OCI-LY1 (cell line): ENCODE measurements at regions not wholly inside any gene's neighbourhood (a gene's known extent, or its start where the extent isn't known, plus 50 kb on each side); places are given as distances from the start of the nearest gene placed in this dataset.
A peak's percentile ranks its signal among the peaks of the same experiment; 100 is the strongest.
"Not testable (repeated sequence)": the region's sequence is repeated elsewhere in the genome, so short reads cannot be mapped to it uniquely, and the experiment has no call there.

Experiments used
- H2AFZ ChIP-seq: fragments of 200-600 bp; sonication (generic), shearing (Covaris generic); 2 replicates; pipeline ENCODE4 v1.6.0; 2014; ENCODE audit warnings: antibody characterized with exemption, mild to moderate bottlenecking, low read length
- H3F3A ChIP-seq: fragments of 200-600 bp; sonication (generic), shearing (Covaris generic); 2 replicates; pipeline ENCODE4 v1.6.0; 2014; ENCODE audit warnings: mild to moderate bottlenecking, antibody characterized with exemption, low read length, moderate library complexity; ENCODE audit not compliant: insufficient read depth
- H3K27ac ChIP-seq: fragments of 200-600 bp; sonication (generic); 2 replicates; pipeline ENCODE4 v1.5.1; 2014; ENCODE audit warnings: low read length, mixed run types, mild to moderate bottlenecking, low read depth; ENCODE audit not compliant: poor library complexity, severe bottlenecking
- H3K27me3 ChIP-seq: fragments of 200-600 bp; sonication (generic); 2 replicates; pipeline ENCODE4 v1.6.0; 2014; ENCODE audit warnings: antibody characterized with exemption, mild to moderate bottlenecking, low read length, moderate library complexity; ENCODE audit not compliant: insufficient read depth
- H3K36me3 ChIP-seq: fragments of 200-600 bp; sonication (generic); 2 replicates; pipeline ENCODE4 v1.6.1; 2014; ENCODE audit warnings: mild to moderate bottlenecking, antibody characterized with exemption, low read length, moderate library complexity, mixed read lengths; ENCODE audit not compliant: insufficient read depth
- H3K4me1 ChIP-seq: fragments of 200-600 bp; sonication (generic); 2 replicates; pipeline ENCODE4 v1.5.1; 2014; ENCODE audit warnings: mild to moderate bottlenecking, low read length, moderate library complexity; ENCODE audit not compliant: insufficient read depth, severe bottlenecking
- H3K4me2 ChIP-seq: fragments of 200-600 bp; sonication (generic), shearing (Covaris generic); 2 replicates; pipeline ENCODE4 v1.6.1; 2014; ENCODE audit warnings: low read length
- H3K4me3 ChIP-seq: fragments of 200-600 bp; sonication (generic); 2 replicates; pipeline ENCODE4 v1.5.1; 2014; ENCODE audit warnings: low read length, low read depth, mild to moderate bottlenecking, mixed read lengths; ENCODE audit not compliant: poor library complexity, severe bottlenecking
- H3K79me2 ChIP-seq: fragments of 200-600 bp; shearing (Covaris generic); 2 replicates; pipeline ENCODE4 v1.6.1; 2016; ENCODE audit warnings: mixed run types, low read length, mixed read lengths; ENCODE audit not compliant: insufficient read depth
- H3K9ac ChIP-seq: fragments of 200-600 bp; sonication (generic), shearing (Covaris generic); 2 replicates; pipeline ENCODE4 v1.6.1; 2014; ENCODE audit warnings: mild to moderate bottlenecking, low read length, mixed read lengths
- H3K9me2 ChIP-seq: fragments of 200-600 bp; sonication (generic), shearing (Covaris generic); 2 replicates; pipeline ENCODE4 v1.6.1; 2014; ENCODE audit warnings: low read depth, mild to moderate bottlenecking, low read length, mixed read lengths
- H3K9me3 ChIP-seq: fragments of 200-600 bp; shearing (Covaris generic); 2 replicates; pipeline ENCODE4 v1.6.1; 2014; ENCODE audit warnings: low read length, mixed read lengths
- H4K20me1 ChIP-seq: fragments of 200-600 bp; sonication (generic), shearing (Covaris generic); 2 replicates; pipeline ENCODE4 v1.6.0; 2016; ENCODE audit warnings: mild to moderate bottlenecking, low read length; ENCODE audit not compliant: insufficient read depth
- CTCF ChIP-seq: fragments of 200-600 bp; sonication (generic), shearing (Covaris generic); IDR thresholded peaks from 2 replicates; pipeline ENCODE4 v1.5.1; 2017; ENCODE audit warnings: mild to moderate bottlenecking, antibody characterized with exemption, low read length, moderate library complexity, mixed read lengths
- EZH2 ChIP-seq: fragments of 200-600 bp; sonication (generic), shearing (Covaris generic); IDR thresholded peaks from 2 replicates; pipeline ENCODE4 v1.8.0; 2017; ENCODE audit warnings: borderline replicate concordance, mixed run types, mild to moderate bottlenecking, antibody characterized with exemption, low read length, moderate library complexity, mixed read lengths

GRCh38 chr3:161695811-161696210 is 199.2 kb downstream of the OTOL1 start:
- H2AFZ ChIP-seq = no peak overlapping the region
- no peaks in the 10 kb centered on the region for H3K4me1 ChIP-seq
- no peaks in the 10 kb centered on the region for H4K20me1 ChIP-seq

GRCh38 chr3:161700998-161701397 is 204.4 kb downstream of the OTOL1 start:
- no peaks in the 10 kb centered on the region for H3K9me3 ChIP-seq
- H3K79me2 ChIP-seq = no peaks in the 10 kb centered on the region
- H3K27ac ChIP-seq = no peak overlapping the region
- no peaks in the 10 kb centered on the region for H4K20me1 ChIP-seq
- no peak overlapping the region for H3K4me2 ChIP-seq
- no peaks in the 10 kb centered on the region for H3K4me1 ChIP-seq
- no peaks in the 10 kb centered on the region for H3K27me3 ChIP-seq
- H3F3A ChIP-seq = no peaks in the 10 kb centered on the region; the same call in 1 of the 2 replicates
- no peak overlapping the region for H3K9ac ChIP-seq
- no peak overlapping the region for H2AFZ ChIP-seq
- no peaks in the 10 kb centered on the region; the same call in 1 of the 2 replicates for H3K9me2 ChIP-seq
- TF ChIP-seq EZH2 (no peak), CTCF (no peak)
- no peaks in the 10 kb centered on the region for H3K36me3 ChIP-seq
- H3K4me3 ChIP-seq = no peak overlapping the region

More at GRCh38 chr3:161695811-161696210, 199.2 kb downstream of the OTOL1 start:
- Histone ChIP-seq H3K4me2 (no peak overlapping the region), H3K36me3 (no peaks in the 10 kb centered on the region), H3K27me3 (no peaks in the 10 kb centered on the region), H3K9ac (no peak overlapping the region), H3K9me3 (no peaks in the 10 kb centered on the region), H3K27ac (no peak overlapping the region), H3K79me2 (no peaks in the 10 kb centered on the region), H3F3A (no peaks in the 10 kb centered on the region), H3K4me3 (no peak overlapping the region), H3K9me2 (no peaks in the 10 kb centered on the region)
- TF ChIP-seq EZH2 (no peak), CTCF (no peak)

GRCh38 chr3:161707253-161707652 is 210.6 kb downstream of the OTOL1 start:
- not testable (repeated sequence) for H3K9me3 ChIP-seq, H3K79me2 ChIP-seq, H3K9ac ChIP-seq, H3K36me3 ChIP-seq, H2AFZ ChIP-seq, H4K20me1 ChIP-seq, H3K9me2 ChIP-seq, H3K4me3 ChIP-seq, H3K4me1 ChIP-seq, H3K27ac ChIP-seq, H3F3A ChIP-seq, H3K27me3 ChIP-seq
- peak overlapping the region; percentile 24; the same call in 1 of the 2 replicates for H3K4me2 ChIP-seq

- no peaks in the 10 kb centered on the region for H3K27me3 ChIP-seq
- no peaks in the 10 kb centered on the region for H3K9me2 ChIP-seq
- no peaks in the 10 kb centered on the region for H3K36me3 ChIP-seq
- no peak overlapping the region for H3K4me2 ChIP-seq
- no peaks in the 10 kb centered on the region for H3K4me1 ChIP-seq
- no peaks in the 10 kb centered on the region for H3K9me3 ChIP-seq
- no peaks in the 10 kb centered on the region for H3F3A ChIP-seq
- no peak overlapping the region for H2AFZ ChIP-seq
- no peak overlapping the region for H3K27ac ChIP-seq
- no peaks in the 10 kb centered on the region for H3K79me2 ChIP-seq
- TF ChIP-seq EZH2 (no peak), CTCF (no peak)
- H4K20me1 ChIP-seq = no peaks in the 10 kb centered on the region
- no peak overlapping the region for H3K9ac ChIP-seq
- H3K4me3 ChIP-seq = no peak overlapping the region
Measured at GRCh38 chr3:161713731-161714130, 217.1 kb downstream of the OTOL1 start.
